ENCODE measurements at regions not wholly inside any gene's neighbourhood (a gene's known extent, or its start where the extent isn't known, plus 50 kb on each side); places are given as distances from the start of the nearest gene placed in this dataset.
A peak's percentile ranks its signal among the peaks of the same experiment; 100 is the strongest.

- TF ChIP-seq CTCF (IDR thresholded peaks at IDR 0.05), result no peak
- no peak for TF ChIP-seq ZFX (IDR thresholded peaks at IDR 0.05; ENCODE audit: borderline replicate concordance)
- H3K27ac ChIP-seq, result no peak overlapping the region
Measured at GRCh38 chr20:20847814-20848213, 135.4 kb upstream of the RALGAPA2 start.

GRCh38 chr20:20843982-20844381 lies 131.5 kb upstream of the RALGAPA2 start:
- no peak overlapping the region for H3K27ac ChIP-seq
- TF ChIP-seq ZFX (IDR thresholded peaks at IDR 0.05; ENCODE audit: borderline replicate concordance), result no peak
- no peak for TF ChIP-seq CTCF (IDR thresholded peaks at IDR 0.05)

GRCh38 chr20:20839771-20840170 lies 127.3 kb upstream of the RALGAPA2 start:
- no peak overlapping the region for H3K27ac ChIP-seq
- no peak for TF ChIP-seq ZFX (IDR thresholded peaks at IDR 0.05; ENCODE audit: borderline replicate concordance)
- TF ChIP-seq CTCF (IDR thresholded peaks at IDR 0.05), result no peak

GRCh38 chr20:20837574-20838021 lies 125.2 kb upstream of the RALGAPA2 start:
- TF ChIP-seq ZFX (IDR thresholded peaks at IDR 0.05; ENCODE audit: borderline replicate concordance) (no peak), CTCF (IDR thresholded peaks at IDR 0.05) (peak; percentile 85)
- H3K27ac ChIP-seq, result no peak overlapping the region

GRCh38 chr20:20836836-20837235 lies 124.4 kb upstream of the RALGAPA2 start:
- TF ChIP-seq ZFX (IDR thresholded peaks at IDR 0.05; ENCODE audit: borderline replicate concordance), result no peak
- TF ChIP-seq CTCF (IDR thresholded peaks at IDR 0.05), result no peak
- H3K27ac ChIP-seq, result no peak overlapping the region

GRCh38 chr20:20835897-20836296 lies 123.5 kb upstream of the RALGAPA2 start:
- TF ChIP-seq CTCF (IDR thresholded peaks at IDR 0.05), result no peak
- no peak for TF ChIP-seq ZFX (IDR thresholded peaks at IDR 0.05; ENCODE audit: borderline replicate concordance)
- no peak overlapping the region for H3K27ac ChIP-seq

GRCh38 chr20:20834008-20834407 lies 121.6 kb upstream of the RALGAPA2 start:
- TF ChIP-seq ZFX (IDR thresholded peaks at IDR 0.05; ENCODE audit: borderline replicate concordance) (no peak), CTCF (IDR thresholded peaks at IDR 0.05) (no peak)
- no peak overlapping the region for H3K27ac ChIP-seq

Data from 22Rv1 (cell line).